Superior temporal gyrus (tissue), 1 donor: ENCODE measurements at regions not wholly inside any gene's neighbourhood (a gene's known extent, or its start where the extent isn't known, plus 50 kb on each side); places are given as distances from the start of the nearest gene placed in this dataset.

Experiments
- DNase-seq: peaks from one replicate; pipeline ENCODE4 v3.0.0-alpha.2; 2016; ENCODE audit errors: extremely low spot score

- no peak for DNase-seq
Measured at GRCh38 chr13:74413482-74413881, 279.3 kb upstream of the KLF12 start.

DNA sequence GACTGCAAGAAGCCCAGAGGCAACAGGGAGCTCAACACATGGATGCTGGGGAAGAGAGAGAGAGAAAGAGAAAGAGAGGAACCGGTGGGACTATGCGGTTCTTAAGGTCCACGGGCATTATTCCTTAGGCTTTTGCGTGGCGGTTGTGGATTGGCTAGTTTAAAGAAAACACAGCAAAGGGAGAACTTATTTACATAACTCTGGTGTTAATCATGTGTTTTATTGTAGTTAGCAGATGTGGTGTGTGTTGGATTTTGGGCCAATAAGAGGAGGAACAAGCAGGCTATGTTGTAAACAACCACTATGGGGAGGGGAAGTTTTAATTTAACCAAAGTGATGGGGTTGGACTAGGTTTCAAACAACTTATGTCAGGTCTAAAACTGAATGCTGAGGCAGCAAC lies 275.3 kb upstream of the KLF12 start:
- DNase-seq, result no peak

- no peak for DNase-seq
Measured at GRCh38 chr13:74406420-74406819, 272.2 kb upstream of the KLF12 start.

- no peak for DNase-seq
Measured at GRCh38 chr13:74398599-74398998, 264.4 kb upstream of the KLF12 start.

DNA sequence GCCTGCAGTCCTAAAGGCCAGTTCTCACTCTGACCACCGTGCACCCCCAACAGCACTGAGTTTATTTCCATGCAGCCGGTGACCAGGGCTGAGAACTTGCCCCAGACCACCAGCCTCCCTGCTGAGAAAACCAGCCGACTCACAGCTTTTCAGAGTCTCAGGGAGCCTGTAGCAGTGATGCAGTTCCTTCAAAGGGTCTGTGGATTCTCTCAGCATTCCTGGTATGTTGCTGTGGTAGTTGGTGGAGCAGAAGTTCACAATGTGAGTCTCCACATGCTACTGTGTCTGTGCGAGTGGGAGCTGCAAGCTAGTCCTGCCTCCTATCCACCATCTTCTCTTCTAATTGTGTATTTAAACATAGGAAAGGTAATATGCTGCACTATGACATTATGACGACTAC lies 254.9 kb upstream of the KLF12 start:
- no peak for DNase-seq

DNA sequence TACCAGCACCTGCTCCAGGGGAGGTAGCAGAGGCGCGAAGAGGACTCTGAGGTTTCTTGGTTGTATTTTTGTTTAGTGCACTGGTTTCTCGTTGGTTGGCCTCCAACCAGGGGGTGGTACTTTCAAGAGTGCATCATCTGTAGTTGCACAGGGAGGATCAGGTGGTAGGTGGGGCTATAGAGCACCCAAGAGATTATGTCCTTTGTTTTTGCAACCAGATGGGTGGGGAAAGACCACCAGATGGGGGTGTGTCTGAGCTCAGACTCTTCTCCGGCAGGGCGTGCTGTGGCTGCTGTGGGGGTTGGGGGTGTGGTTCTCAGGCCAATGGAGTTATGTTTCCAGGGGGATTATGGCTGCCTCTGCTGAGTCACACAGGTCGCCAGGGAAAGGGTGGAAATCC lies 254.4 kb upstream of the KLF12 start:
- no peak for DNase-seq

DNA sequence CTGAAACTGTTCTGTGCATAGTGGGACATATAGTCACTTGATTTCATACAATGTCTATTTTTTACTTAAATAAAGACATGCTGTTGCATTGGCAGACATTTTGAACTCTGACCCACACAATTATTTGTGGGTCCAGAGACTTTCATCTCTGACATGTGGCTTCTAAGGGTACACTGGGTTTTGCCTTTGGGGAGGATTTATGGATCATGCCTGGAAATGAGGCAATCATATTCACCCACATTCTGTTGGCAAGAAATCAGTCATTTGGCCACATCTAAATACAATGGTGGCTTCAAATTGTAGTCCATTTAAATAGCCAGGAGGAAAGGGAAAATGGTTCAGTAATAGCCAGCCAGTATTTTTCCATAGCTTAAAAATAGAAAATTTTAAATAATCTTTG lies 238.3 kb upstream of the KLF12 start:
- DNase-seq, result no peak

DNA sequence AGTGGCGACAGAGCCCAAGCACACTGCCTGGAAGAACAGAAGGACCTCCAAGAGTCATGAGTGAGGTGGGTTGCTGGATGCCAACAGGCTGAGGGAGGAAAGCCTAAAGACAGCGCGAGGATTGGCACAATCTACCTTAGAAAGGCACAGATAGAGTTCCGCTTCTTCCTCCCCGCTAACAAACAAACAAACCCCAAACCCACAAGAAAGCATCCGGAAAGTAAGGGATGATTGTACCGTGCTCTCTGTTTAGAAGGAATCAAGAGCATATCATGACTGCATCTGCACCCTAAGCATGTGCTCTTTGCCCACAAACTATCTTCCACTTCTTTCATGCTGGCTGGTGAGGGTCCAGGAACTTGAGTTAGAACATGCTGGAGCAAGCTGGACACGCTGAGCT lies 233.0 kb upstream of the KLF12 start:
- DNase-seq, result no peak

- DNase-seq, result no peak
Measured at GRCh38 chr13:74361274-74361673, 227.1 kb upstream of the KLF12 start.

GRCh38 chr13:74346960-74347359 lies 212.8 kb upstream of the KLF12 start:
- no peak for DNase-seq

- DNase-seq, result no peak
Measured at GRCh38 chr13:74338341-74338740, 204.1 kb upstream of the KLF12 start.

GRCh38 chr13:74336546-74336945 lies 202.3 kb upstream of the KLF12 start:
- DNase-seq, result no peak

DNA sequence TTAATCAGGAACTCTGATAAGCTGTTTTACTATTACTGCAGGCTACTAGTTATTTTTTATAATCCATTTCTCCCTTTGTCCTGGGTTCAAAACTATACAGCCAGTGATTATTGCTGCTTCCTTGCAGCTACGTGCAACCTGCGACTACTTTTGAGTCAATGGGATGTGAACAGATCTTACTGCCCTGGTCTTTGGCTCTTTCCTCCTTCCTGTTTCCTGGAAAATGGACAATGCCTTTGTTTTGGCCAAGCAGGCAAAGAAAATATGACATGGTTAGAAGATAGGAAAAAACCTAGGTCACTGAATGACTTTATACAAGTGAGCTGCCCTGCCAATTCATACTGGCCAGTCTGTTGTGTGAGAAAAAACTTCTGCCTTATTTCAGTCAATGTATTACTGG lies 201.2 kb upstream of the KLF12 start:
- no peak for DNase-seq

- no peak for DNase-seq
Measured at GRCh38 chr13:74329962-74330361, 195.8 kb upstream of the KLF12 start.

- peak; percentile 66 for DNase-seq
Measured at GRCh38 chr13:74325106-74325505, 190.9 kb upstream of the KLF12 start.

GRCh38 chr13:74324338-74324737 lies 190.1 kb upstream of the KLF12 start:
- DNase-seq, result no peak

- DNase-seq, result no peak
Measured at GRCh38 chr13:74322562-74322961, 188.4 kb upstream of the KLF12 start.

- no peak for DNase-seq
Measured at GRCh38 chr13:74320282-74320681, 186.1 kb upstream of the KLF12 start.

- no peak for DNase-seq
Measured at GRCh38 chr13:74316547-74316946, 182.3 kb upstream of the KLF12 start.

DNA sequence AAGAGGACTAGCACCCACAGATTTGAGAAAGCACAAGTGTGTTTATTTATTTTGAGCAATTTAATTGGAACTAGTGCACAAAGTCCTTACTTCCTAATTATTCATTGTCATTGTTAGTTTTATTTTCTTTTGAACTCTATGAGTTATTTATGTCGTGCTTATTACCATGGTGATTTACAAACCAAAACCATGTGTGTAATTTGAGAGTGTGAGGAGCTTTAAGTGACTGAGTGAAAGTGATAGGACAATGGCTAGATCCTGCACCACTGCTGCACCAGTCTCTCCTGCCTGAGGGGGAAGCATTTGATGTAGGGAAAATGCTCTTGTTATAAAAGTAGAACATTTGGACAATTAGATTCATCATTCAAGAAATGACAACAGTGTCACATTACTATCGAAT lies 172.3 kb upstream of the KLF12 start:
- no peak for DNase-seq

DNA sequence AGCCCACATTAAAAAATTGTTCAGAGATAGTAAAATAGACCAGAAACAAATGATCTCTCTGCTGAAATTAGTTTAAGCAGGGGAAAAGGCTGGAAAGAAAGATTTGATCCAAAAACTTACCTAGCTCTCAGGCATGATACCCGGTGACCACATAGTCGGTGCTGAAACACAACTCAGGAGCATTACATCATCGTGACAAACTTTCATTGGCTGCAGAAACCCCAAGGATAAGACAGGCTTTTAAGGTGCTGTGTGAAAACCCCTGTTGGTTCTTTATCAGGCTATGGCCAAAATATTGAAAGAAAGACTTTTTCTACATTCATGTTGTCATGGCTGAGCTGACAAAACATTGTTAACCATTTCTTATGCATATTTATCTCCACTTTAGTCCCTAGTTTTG lies 171.7 kb upstream of the KLF12 start:
- no peak for DNase-seq

DNA sequence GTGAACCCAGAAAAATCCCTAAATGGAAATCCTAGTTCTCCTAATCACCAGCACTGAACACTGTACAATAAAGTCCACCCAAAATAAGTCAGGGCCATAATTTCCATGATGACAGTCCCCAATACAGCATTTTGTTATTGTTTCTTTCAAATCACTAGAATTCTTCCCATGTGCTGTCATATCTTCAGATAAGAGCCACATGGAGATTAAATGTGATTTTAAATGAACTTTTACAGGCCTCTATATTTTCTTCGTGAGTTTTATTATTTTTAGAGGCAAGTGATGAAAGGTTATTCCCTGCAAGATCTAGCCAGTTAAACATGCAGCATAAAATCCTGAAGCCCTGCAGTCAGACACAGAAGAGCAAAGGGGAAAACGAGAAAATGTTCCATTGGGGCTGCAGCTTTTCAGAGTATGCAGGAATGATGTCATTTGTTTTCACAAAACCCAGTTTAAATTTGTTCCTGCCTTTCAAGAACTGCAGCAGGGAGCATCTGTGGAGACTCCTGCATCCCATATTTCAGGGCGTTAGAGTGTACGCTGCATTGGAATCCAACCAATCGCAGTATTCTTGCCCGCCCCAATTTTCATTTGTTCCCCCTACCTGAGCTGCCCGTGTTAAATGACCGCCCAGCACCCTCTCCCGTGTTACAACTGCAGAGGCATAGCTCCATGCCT lies 167.2 kb upstream of the KLF12 start:
- DNase-seq, result no peak

GRCh38 chr13:74300162-74300561 lies 166.0 kb upstream of the KLF12 start:
- DNase-seq, result no peak

DNA sequence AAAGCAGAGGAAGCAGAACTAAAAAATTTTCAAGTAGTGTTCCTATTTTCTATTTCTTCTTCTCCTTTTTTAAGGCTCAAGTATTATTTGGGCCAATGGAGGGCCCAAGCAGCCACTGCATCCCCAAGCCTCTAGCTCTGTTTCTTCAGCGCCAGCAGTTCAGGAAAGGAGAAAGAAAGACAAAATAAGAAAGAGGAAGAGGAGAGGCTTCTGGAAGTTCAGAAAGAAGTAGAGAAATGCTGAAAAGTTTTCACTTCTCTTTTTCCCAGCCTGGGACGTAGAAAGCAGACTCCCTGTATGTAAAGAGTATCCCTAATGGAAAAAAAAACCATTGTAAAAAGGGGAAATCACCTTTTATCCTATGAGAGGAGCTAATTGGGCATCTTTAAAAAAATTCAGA lies 165.5 kb upstream of the KLF12 start:
- no peak for DNase-seq
